ENCODE measurements at regions not wholly inside any gene's neighbourhood (a gene's known extent, or its start where the extent isn't known, plus 50 kb on each side); places are given as distances from the start of the nearest gene placed in this dataset.

DNA sequence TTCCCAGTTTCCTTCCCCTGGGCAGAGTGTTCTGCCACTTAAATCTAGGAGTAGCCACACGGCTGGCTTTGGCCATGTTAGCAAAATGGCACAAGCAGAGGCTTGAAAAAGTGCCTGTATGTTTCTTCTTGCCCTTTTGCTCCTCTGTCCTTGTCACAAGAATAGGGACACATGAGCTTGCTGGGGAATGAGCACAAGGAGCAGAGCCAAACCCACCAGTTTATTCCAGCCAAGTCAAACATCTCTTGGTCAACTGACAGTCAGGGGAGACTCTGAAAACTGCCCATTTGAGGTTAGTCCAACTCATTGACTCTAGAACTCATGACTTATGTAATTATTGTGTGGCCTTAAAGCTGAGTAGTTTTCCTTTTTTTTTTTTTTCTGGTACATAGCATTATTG is 739.7 kb upstream of the FZD8 start:
- TF ChIP-seq EP300 (IDR thresholded peaks at IDR 0.05) (no peak), CTCF (IDR thresholded peaks at IDR 0.05) (no peak)
